ENCODE measurements at regions not wholly inside any gene's neighbourhood (a gene's known extent, or its start where the extent isn't known, plus 50 kb on each side); places are given as distances from the start of the nearest gene placed in this dataset.

DNA sequence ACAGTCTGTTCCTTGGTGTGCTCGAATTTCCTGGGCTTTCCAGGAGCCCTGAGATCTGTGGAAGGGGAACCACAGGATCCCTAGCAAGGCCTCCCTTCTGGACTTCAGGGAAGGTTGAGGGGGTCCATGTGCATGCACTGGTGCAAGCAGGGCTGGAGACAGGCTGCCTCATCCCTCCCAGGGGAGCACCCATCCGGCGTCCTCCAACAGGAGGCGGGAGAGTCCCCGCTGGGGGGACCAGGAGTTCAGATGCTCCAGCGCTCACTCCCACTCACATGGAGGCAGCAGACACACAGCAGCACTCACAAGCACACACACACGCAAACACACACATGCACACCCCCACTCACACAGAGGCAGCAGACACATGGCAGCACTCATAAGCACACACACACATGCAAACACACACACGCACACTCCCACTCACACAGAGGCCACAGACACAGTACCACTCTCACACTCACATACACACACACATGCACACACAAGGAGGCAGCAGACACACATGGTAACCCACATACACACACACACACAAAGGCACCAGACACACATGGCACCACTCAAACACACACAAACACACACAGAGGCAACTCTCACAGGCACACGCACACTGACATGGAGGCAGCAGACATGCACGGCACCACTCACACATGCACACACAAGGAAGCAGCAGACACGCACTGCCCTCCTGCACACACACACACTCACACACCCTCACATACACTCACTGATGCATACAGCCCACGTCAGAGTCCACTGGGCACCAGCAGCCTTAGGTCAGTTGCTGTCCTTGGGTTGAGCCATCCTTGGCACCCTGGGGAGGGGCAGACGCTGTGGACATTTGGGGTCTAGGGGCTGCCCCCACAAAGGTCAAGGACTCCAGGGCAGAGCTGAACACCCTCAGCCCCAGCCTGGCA, 247.0 kb upstream of the PPP2R2D start:
- TF ChIP-seq, protein P1, sequence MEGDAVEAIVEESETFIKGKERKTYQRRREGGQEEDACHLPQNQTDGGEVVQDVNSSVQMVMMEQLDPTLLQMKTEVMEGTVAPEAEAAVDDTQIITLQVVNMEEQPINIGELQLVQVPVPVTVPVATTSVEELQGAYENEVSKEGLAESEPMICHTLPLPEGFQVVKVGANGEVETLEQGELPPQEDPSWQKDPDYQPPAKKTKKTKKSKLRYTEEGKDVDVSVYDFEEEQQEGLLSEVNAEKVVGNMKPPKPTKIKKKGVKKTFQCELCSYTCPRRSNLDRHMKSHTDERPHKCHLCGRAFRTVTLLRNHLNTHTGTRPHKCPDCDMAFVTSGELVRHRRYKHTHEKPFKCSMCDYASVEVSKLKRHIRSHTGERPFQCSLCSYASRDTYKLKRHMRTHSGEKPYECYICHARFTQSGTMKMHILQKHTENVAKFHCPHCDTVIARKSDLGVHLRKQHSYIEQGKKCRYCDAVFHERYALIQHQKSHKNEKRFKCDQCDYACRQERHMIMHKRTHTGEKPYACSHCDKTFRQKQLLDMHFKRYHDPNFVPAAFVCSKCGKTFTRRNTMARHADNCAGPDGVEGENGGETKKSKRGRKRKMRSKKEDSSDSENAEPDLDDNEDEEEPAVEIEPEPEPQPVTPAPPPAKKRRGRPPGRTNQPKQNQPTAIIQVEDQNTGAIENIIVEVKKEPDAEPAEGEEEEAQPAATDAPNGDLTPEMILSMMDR (IDR thresholded peaks at IDR 0.05), result no peak
- no peak for TF ChIP-seq POLR2A (IDR thresholded peaks at IDR 0.05)

All from thyroid gland (tissue), 4 donors.